ENCODE measurements at regions not wholly inside any gene's neighbourhood (a gene's known extent, or its start where the extent isn't known, plus 50 kb on each side); places are given as distances from the start of the nearest gene placed in this dataset.
"Not testable (repeated sequence)": the region's sequence is repeated elsewhere in the genome, so short reads cannot be mapped to it uniquely, and the experiment has no call there.

GRCh38 chr2:7878266-7878665, 803.6 kb upstream of the ID2 start:
- not testable (repeated sequence) for DNase-seq

- DNase-seq: no peak
Measured at GRCh38 chr2:7878786-7879482, 802.9 kb upstream of the ID2 start.

GRCh38 chr2:7879483-7879835, 802.4 kb upstream of the ID2 start:
- no peak for DNase-seq

- no peak for DNase-seq
Measured at GRCh38 chr2:7880126-7880525, 801.7 kb upstream of the ID2 start.

- DNase-seq: no peak
Measured at GRCh38 chr2:7880566-7880965, 801.3 kb upstream of the ID2 start.

GRCh38 chr2:7881063-7881462, 800.8 kb upstream of the ID2 start:
- no peak for DNase-seq

- DNase-seq: no peak
Measured at GRCh38 chr2:7881466-7881865, 800.4 kb upstream of the ID2 start.

GRCh38 chr2:7882296-7882695, 799.6 kb upstream of the ID2 start:
- no peak for DNase-seq

- no peak for DNase-seq
Measured at GRCh38 chr2:7884338-7884737, 797.5 kb upstream of the ID2 start.

GRCh38 chr2:7886666-7887065, 795.2 kb upstream of the ID2 start:
- no peak for DNase-seq

- no peak for DNase-seq
Measured at GRCh38 chr2:7887441-7887840, 794.4 kb upstream of the ID2 start.

GRCh38 chr2:7888876-7889275, 793.0 kb upstream of the ID2 start:
- no peak for DNase-seq

- DNase-seq: no peak
Measured at GRCh38 chr2:7891312-7891711, 790.5 kb upstream of the ID2 start.

- DNase-seq: no peak
Measured at GRCh38 chr2:7895289-7895688, 786.6 kb upstream of the ID2 start.

- DNase-seq: no peak
Measured at GRCh38 chr2:7896940-7897487, 784.8 kb upstream of the ID2 start.

GRCh38 chr2:7899241-7899640, 782.6 kb upstream of the ID2 start:
- DNase-seq: no peak

- DNase-seq: no peak
Measured at GRCh38 chr2:7899923-7900322, 781.9 kb upstream of the ID2 start.

GRCh38 chr2:7900593-7900992, 781.3 kb upstream of the ID2 start:
- no peak for DNase-seq

- DNase-seq: no peak
Measured at GRCh38 chr2:7902251-7902765, 779.5 kb upstream of the ID2 start.

- DNase-seq: no peak
Measured at GRCh38 chr2:7904319-7904718, 777.5 kb upstream of the ID2 start.

- peak; percentile 89 for DNase-seq
Measured at GRCh38 chr2:7905756-7906155, 776.1 kb upstream of the ID2 start.

GRCh38 chr2:7906431-7906830, 775.4 kb upstream of the ID2 start:
- no peak for DNase-seq

- no peak for DNase-seq
Measured at GRCh38 chr2:7907041-7907440, 774.8 kb upstream of the ID2 start.

GRCh38 chr2:7910752-7911151, 771.1 kb upstream of the ID2 start:
- no peak for DNase-seq

- DNase-seq: no peak
Measured at GRCh38 chr2:7911196-7911595, 770.7 kb upstream of the ID2 start.

All from NCI-H187 treated with DMSO at 0.1 percent for 48 hours (cell line).